ENCODE measurements at regions not wholly inside any gene's neighbourhood (a gene's known extent, or its start where the extent isn't known, plus 50 kb on each side); places are given as distances from the start of the nearest gene placed in this dataset.

DNA sequence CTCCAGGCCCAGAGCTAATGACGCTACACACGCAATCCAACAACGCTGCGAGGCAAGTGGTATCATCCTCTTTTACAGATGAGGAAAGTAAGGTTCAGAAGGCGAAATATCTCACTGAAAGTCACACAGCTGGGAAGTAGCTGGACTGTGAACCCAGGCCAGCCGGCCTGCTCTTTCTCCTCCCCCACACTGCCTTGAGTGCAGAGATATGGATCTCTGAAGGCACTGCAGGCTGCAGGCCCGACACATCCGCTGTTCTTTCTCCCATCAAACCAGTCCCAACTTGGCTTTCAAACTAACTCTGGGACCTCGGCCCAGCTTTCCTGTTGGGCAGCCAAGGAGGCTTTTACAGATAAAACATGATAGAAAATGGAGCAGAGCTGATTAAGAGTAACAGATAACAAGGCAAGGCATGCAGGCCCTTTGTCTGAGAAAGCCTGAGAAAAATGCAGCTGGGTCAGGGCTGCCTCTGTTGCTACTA is 64.0 kb upstream of the PTPRJ start (continued):
- TF ChIP-seq CEBPG (CRISPR knock-in tag; IDR thresholded peaks at IDR 0.05) (0 out of 2 replicates have a peak, but pooled peaks have one; percentile 18), CEBPG (tag; conservative IDR thresholded peaks at IDR 0.05 in 1 of 2, IDR thresholded peaks at IDR 0.05 in 1 of 2) (no peak), GATAD2A (IDR thresholded peaks at IDR 0.05) (no peak), ELF2 (CRISPR knock-in tag; IDR thresholded peaks at IDR 0.05) (peak; percentile 55; the same call in 1 of the 2 replicates), ZFP1 (CRISPR knock-in tag; IDR thresholded peaks at IDR 0.05) (no peak), ZFX (CRISPR knock-in tag; IDR thresholded peaks at IDR 0.05) (peak; percentile 51), ZNF764 (CRISPR knock-in tag; IDR thresholded peaks at IDR 0.05; ENCODE audit: low read depth) (no peak), PTTG1 (tag; IDR thresholded peaks at IDR 0.05; ENCODE audit: low read depth) (no peak), ZNF696 (CRISPR knock-in tag; conservative IDR thresholded peaks at IDR 0.05) (no peak), BRD4 (IDR thresholded peaks at IDR 0.05) (no peak; the same call in 1 of the 2 replicates), ETV6 (IDR thresholded peaks at IDR 0.05; ENCODE audit: borderline replicate concordance in 1 of 2, low read depth in 2 of 2, low read length in 1 of 2) (no peak), ETV6 (CRISPR knock-in tag; IDR thresholded peaks at IDR 0.05; ENCODE audit: borderline replicate concordance) (no peak), ATF7 (IDR thresholded peaks at IDR 0.05) (peak; percentile 52; the same call in 1 of the 2 replicates), MAFK (IDR thresholded peaks at IDR 0.05; ENCODE audit: low read length) (no peak), ILF3 (IDR thresholded peaks at IDR 0.05; ENCODE audit: borderline replicate concordance) (no peak), MTA3 (IDR thresholded peaks at IDR 0.05; ENCODE audit: borderline replicate concordance) (0 out of 2 replicates have a peak, but pooled peaks have one; percentile 33)
- TF ChIP-seq, protein P1, sequence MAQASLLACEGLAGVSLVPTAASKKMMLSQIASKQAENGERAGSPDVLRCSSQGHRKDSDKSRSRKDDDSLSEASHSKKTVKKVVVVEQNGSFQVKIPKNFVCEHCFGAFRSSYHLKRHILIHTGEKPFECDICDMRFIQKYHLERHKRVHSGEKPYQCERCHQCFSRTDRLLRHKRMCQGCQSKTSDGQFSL (CRISPR knock-in tag; IDR thresholded peaks at IDR 0.05), result no peak
- TF ChIP-seq, protein P1 (tag; IDR thresholded peaks at IDR 0.05), result no peak
- TF ChIP-seq, protein P2, sequence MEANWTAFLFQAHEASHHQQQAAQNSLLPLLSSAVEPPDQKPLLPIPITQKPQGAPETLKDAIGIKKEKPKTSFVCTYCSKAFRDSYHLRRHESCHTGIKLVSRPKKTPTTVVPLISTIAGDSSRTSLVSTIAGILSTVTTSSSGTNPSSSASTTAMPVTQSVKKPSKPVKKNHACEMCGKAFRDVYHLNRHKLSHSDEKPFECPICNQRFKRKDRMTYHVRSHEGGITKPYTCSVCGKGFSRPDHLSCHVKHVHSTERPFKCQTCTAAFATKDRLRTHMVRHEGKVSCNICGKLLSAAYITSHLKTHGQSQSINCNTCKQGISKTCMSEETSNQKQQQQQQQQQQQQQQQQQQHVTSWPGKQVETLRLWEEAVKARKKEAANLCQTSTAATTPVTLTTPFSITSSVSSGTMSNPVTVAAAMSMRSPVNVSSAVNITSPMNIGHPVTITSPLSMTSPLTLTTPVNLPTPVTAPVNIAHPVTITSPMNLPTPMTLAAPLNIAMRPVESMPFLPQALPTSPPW (CRISPR knock-in tag; IDR thresholded peaks at IDR 0.05), result no peak
- TF ChIP-seq, protein P3, sequence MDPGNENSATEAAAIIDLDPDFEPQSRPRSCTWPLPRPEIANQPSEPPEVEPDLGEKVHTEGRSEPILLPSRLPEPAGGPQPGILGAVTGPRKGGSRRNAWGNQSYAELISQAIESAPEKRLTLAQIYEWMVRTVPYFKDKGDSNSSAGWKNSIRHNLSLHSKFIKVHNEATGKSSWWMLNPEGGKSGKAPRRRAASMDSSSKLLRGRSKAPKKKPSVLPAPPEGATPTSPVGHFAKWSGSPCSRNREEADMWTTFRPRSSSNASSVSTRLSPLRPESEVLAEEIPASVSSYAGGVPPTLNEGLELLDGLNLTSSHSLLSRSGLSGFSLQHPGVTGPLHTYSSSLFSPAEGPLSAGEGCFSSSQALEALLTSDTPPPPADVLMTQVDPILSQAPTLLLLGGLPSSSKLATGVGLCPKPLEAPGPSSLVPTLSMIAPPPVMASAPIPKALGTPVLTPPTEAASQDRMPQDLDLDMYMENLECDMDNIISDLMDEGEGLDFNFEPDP (CRISPR knock-in tag; IDR thresholded peaks at IDR 0.05), result no peak
- TF ChIP-seq, protein P4, sequence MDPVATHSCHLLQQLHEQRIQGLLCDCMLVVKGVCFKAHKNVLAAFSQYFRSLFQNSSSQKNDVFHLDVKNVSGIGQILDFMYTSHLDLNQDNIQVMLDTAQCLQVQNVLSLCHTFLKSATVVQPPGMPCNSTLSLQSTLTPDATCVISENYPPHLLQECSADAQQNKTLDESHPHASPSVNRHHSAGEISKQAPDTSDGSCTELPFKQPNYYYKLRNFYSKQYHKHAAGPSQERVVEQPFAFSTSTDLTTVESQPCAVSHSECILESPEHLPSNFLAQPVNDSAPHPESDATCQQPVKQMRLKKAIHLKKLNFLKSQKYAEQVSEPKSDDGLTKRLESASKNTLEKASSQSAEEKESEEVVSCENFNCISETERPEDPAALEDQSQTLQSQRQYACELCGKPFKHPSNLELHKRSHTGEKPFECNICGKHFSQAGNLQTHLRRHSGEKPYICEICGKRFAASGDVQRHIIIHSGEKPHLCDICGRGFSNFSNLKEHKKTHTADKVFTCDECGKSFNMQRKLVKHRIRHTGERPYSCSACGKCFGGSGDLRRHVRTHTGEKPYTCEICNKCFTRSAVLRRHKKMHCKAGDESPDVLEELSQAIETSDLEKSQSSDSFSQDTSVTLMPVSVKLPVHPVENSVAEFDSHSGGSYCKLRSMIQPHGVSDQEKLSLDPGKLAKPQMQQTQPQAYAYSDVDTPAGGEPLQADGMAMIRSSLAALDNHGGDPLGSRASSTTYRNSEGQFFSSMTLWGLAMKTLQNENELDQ (CRISPR knock-in tag; IDR thresholded peaks at IDR 0.05; ENCODE audit: borderline replicate concordance), result no peak
- TF ChIP-seq, protein P5, sequence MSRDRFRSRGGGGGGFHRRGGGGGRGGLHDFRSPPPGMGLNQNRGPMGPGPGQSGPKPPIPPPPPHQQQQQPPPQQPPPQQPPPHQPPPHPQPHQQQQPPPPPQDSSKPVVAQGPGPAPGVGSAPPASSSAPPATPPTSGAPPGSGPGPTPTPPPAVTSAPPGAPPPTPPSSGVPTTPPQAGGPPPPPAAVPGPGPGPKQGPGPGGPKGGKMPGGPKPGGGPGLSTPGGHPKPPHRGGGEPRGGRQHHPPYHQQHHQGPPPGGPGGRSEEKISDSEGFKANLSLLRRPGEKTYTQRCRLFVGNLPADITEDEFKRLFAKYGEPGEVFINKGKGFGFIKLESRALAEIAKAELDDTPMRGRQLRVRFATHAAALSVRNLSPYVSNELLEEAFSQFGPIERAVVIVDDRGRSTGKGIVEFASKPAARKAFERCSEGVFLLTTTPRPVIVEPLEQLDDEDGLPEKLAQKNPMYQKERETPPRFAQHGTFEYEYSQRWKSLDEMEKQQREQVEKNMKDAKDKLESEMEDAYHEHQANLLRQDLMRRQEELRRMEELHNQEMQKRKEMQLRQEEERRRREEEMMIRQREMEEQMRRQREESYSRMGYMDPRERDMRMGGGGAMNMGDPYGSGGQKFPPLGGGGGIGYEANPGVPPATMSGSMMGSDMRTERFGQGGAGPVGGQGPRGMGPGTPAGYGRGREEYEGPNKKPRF (IDR thresholded peaks at IDR 0.05; ENCODE audit: low read depth, low read length), result no peak

Data from K562 (cell line).